Smooth muscle cell of the brain vasculature (primary cell): ENCODE measurements at regions not wholly inside any gene's neighbourhood (a gene's known extent, or its start where the extent isn't known, plus 50 kb on each side); places are given as distances from the start of the nearest gene placed in this dataset.
"Not testable (repeated sequence)": the region's sequence is repeated elsewhere in the genome, so short reads cannot be mapped to it uniquely, and the experiment has no call there.

ENCODE experiments used
- DNase-seq: peaks from one replicate; pipeline ENCODE4 v3.0.0-alpha.2; 2012; ENCODE audit warnings: low read depth, low spot score

DNA sequence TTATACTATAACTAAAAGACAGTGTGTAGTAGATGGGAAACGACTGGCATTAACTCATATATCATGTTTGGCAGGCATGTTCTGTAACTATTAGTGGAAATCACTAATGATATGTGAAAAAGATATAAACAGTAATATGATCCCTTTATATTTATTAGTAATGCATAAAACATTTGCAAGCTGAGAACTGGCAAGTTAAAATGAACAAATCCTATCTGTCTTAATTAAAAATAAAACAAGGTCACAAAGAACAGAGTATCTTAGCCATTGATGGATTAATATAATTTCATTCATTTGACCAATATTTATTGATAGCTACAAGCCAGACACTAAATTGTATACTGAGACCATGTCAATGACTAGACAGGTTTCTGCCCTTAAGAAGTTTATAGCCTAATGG lies 154.5 kb downstream of the CRPPA start:
- DNase-seq = no peak

DNA sequence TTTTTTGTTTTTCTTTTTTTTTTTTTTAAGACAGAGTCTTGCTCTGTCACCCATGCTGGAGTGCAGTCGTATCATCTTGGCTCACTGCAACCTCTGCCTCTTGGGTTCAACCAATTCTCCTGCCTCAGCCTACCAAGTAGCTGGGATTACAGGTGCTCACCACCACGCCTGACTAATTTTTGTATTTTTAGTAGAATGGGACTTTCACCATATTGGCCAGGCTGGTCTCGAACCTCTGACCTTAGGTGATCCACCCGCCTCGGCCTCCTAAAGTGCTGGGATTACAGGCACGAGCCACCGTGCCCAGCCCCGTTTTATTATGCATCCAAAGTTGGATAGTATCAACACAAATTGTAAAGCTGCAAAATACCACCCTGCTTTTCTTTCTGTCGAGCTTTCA lies 154.9 kb downstream of the CRPPA start:
- not testable (repeated sequence) for DNase-seq

DNA sequence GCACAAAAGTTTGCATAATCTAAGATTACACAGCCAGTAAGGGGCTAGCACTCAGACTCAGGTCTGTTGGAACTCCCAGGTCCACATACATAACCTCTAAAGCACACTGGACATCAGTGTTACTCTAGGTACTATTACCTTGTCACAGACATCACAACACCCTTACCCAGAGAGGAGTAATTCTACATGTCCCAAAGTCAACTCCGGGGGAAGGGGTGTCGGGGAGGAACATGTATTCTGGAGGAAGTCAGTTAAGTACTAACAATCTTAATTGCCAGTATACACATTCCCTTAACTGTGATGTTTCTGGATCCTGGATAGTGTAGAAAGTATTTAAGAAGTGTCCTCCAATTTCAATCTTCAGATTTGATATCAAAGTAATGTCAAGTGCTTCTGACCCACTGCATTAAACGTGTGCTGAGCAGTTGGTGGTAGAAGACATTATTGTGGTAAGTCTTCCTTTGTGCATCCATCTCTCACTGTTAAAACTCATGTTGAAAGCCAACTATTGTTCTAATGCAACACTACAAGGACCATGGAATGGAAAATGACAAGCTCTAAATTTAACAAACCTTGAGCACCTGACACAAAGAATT lies 155.4 kb downstream of the CRPPA start:
- DNase-seq = no peak

DNA sequence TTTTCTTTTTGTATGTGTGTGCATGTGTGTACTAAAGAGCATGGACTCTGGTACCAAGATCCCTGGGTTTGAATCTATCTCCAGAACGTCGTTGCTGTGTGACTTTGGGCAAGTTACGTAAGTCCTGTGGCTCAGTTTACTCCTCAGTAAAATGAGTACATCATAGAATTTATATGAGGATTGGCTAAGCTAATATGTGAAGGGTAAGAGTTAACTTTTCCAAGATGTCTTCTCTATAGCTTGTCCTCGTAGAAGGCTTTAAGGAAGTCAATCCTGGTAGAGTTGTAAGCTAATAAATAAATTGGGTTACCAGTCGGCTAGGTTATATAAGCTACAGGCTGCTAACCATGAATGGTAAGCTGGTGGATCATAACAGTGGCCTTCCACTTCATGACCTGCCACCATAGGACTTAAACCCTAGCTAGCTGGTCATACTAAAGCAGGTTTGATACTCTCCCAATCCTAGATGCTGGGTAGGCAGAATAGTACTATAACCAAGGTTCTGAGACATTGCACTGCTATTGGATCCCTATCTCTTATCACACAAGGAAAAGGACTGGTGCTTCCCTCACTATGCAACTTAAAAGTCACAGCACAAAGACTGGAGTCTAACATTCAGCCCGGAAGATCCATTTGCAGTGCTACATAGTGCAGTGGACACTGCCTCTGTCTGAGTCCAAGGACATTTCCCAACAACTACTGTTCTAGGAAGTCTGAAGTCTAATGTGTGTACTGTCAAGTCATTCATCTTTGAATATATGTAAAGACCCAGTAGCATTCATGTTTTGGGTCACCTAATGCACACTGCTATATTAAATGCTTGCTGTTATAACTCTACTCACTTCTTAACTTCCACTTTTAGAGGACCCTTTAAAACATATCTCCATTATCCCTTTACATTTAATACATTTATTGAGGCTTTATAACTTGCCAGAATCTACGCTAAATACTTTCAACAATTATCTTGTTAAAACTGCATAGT lies 156.2 kb downstream of the CRPPA start:
- DNase-seq = no peak

DNA sequence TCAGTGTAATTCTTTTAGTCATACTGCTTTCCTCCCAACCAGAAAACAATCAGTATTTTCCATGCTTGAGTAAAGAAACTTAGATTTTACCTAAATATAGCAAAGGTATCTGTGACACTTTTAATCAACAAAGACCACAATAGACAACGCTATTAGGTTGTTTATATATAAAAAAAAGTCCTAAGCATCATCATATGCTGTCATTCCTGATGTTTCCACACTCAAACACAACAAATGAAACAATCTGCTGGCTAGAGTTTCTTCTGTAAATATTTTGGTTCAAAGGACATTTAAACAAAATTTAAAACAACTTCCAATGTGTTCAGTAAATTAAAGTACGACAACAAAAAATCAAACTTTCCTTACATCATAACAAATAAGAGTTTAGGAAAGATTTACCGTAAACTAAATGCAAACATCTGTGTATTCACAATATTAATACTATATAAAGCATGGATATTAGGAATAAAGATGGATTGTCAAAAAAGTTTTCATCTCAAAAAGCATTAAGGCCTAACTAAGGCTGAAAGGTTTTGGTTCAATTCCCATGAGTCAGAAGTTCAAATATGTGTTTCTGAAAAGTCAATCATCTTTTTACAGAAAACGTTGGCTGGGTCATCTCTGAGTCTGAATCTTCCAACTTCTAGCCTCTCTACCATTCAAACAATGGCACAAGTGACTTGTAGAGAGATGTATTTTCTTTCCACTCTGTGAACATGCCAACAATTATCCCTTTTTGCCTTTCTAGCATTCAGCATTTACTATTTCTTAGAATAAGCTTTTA lies 157.1 kb downstream of the CRPPA start:
- DNase-seq = no peak

DNA sequence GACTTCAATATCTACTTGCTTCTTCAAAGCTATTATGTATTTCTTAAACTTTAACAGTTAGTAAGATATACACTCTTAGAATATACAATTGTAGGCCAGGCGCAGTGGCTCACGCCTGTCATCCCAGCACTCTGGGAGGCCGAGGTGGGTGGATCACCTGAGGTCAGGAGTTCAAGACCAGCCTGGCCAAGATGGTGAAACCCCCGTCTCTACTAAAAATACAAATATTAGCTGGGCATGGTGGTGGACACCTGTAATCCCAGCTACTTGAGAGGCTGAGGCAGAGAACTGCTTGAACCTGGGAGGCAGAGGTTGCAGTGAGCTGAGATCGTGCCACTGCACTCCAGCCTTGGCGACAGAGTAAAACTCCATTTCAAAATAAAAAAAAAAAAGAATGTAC lies 158.0 kb downstream of the CRPPA start:
- DNase-seq = not testable (repeated sequence)

DNA sequence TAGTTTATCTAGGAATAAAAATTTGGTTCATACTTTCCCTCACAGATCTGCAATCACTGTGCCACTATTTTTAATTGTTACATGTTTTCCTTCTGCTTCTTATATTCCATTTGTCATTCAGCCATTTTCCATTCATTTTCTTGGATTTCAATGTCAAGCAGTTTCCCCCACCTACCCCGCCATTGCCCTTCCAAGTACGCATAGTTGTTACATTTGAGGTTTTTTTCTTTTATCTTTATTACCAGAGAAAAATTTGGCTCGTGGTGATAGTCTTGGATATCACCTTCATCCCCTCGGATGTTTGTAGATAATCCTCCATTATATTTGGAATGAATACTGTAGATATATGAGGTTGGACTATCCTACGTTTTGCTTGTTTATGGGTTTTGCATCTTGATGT lies 159.7 kb downstream of the CRPPA start:
- DNase-seq = no peak

DNA sequence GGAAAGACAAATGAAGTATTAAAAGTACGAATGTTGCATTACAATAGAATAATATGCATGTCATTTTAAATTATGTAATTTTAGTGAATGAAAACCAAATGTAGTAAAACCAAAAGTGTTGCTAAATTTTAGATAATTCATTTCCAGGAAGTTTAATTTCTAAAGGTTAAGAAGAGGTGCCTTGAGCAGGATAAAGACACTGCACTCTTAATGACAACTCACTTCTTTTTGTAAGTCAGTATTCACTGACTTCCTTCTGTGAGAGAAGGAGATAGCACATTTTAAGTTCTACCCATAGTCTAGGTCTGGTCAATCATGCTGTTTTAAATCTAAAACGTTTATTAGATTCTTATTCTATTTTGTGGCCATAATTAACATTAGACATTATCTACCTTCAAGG lies 160.2 kb downstream of the CRPPA start:
- DNase-seq = no peak

DNA sequence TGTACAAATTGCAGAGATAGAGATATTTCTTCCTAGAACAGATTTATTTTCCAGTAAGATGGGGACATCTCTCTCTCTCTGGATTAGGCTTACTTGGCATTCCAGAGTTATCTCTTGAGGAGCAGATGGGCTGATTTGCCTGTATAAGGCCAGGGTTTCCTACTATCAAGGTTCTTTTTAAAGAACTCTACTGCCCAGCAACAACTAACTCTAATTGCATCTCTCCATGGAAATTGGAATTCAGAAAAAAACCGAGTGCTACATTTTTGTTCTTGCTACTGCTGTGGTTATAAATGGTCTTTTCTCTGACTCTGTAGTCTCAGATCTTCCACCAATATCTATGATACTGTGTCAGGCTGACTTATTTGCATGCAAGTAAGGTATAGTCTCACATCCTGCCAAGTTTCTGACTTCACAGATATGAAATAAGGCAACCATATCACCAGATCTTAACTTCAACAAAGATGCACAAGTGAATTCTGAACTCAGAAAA lies 161.1 kb downstream of the CRPPA start:
- no peak for DNase-seq

DNA sequence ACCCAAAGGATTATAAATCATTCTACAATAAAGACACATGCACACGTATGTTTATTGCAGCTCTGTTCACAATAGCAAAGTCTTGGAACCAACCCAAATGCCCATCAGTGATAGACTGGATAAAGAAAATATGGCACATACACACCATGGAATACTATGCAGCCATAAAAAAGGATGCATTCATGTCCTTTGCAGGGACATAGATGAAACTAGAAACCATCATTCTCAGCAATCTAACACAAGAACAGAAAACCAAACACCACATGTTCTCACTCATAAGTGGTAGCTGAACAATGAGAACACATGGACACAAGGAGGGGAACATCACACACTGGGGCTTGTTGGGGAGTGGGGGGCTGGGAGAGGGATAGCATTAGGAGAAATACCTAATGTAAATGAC lies 164.9 kb downstream of the CRPPA start:
- DNase-seq = not testable (repeated sequence)

DNA sequence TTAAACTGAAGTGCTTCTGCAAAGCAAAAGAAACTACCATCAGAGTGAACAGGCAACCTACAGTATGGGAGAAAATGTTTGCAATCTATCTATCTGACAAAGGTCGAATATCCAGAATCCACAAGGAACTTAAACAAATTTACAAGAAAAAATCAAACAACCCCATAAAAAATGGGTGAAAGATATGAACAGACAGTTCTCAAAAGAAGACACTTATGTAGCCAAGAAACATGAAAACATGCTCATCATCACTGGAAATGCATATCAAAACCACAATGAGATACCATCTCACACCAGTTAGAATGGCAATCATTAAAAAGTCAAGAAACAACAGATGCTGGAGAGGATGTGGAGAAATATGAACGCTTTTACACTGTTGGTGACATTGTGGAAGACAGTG lies 165.4 kb downstream of the CRPPA start:
- DNase-seq = not testable (repeated sequence)

DNA sequence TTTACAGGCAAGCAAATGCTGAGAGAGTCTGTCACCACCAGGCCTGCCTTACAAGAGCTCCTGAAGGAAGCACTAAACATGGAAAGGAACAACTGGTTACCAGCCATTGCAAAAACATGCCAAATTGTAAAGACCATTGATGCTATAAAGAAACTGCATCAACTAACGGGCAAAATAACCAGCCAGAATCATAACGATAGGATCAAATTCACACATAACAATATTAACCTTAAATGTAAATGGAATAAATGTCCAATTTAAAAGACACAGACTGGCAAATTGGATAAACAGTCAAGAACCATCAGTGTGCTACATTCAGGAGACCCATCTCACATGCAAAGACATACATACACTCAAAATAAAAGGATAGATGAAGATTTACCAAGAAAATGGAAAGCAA lies 170.7 kb downstream of the CRPPA start:
- DNase-seq = not testable (repeated sequence)

DNA sequence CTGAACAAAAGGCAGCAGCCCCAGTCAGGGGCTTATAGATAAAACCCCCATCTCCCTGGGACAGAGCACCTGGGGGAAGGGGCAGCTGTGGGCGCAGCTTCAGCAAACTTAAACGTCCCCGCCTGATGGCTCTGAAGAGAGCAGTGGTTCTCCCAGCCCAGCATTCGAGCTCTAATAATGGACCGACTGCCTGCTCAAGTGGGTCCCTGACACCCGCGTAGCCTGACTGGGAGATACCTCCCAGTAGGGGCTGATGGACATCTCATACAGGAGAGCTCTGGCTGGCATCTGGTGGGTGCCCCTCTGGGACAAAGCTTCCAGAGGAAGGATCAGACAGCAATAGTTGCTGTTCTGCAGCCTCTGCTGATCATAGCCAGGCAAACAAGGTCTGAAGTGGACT lies 172.1 kb downstream of the CRPPA start:
- DNase-seq = not testable (repeated sequence)

DNA sequence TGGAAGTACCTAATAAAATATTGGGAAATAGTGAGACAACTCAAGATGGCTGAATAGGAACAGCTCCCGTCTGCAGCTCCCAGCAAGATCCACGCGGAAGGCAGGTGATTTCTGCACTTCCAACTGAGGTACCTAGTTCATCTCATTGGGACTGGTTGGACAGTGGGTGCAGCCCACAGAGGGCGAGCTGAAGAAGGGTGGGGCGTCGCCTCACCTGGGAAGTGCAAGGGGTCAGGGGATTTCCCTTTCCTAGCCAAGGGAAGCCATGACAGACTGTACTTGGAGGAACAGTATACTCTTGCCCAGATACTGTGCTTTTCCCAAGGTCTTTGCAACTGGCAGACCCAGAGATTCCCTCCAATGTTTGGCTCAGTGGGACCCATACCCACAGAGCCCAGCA lies 172.8 kb downstream of the CRPPA start:
- not testable (repeated sequence) for DNase-seq

DNA sequence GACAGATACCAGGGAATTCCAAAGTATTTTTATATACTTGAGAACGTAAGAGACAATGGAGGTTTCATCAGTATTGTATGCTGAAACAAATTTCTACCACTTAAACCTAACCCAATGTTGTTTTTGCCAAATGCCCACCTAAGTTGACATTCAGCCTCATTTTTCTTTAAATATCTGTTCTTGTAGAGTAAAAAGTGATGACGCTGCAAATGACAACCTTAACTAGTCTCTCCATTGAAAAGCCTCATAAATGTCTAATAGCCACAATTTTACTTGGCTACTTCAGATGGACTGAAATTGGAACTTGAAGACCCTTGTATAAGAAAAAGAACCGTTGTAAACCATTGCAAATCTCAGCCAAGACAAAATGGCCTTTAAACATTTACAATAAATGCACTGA lies 176.9 kb downstream of the CRPPA start:
- DNase-seq = no peak

DNA sequence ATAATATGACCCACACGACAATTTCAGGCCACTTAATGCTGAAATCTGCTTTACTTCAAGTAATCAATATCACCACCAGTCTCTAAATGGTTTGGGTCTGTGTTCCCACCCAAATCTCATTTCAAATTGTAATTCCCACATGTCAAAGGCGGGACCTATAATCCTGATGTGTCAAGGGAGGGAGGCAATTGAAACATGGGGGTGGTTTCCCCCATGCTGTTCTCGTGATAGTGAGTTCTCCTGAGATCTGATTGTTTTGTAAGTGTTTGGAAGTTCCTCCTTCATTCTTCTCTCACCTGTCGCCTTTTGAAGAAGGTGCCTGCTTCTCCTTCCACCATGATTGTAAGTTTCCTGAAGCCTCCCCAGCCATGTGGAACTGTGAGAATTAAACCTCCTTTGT lies 178.4 kb downstream of the CRPPA start:
- no peak for DNase-seq

DNA sequence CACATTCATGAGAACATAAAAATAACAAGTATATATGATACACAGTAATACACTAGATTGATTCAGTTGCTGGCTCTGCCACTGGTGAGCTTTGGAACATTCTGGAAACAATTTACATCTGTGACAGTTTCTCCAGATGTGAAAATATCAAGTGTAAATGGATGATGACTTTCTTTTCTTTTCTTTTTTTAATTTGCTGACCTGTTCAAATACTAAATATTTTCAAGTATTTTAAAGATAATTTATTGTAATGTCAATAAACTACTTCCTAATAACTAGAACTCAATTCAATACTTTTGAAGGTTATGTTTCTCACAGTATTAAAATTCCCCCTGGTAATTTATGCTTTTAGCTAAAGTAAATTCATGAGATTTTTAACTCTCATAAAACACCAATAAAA lies 180.3 kb downstream of the CRPPA start:
- DNase-seq = no peak

DNA sequence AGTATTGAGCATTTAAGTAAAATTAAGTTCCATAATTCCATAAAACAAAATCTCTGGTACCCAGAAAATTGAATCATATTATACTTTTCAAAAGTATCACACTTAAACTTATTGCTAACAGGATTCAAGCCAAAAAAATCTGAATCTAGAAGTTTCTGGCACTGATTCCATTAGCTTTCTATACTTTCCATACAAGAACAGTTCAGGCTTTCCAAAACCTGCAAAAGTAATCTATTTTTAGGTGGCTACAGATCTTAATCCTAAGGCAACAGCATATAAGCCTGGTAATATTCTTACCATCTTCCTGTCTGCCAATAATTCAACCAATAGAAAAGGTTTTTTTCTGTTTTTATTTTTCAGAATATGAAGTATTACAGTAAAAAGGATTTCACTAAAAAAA lies 185.0 kb downstream of the CRPPA start:
- no peak for DNase-seq

DNA sequence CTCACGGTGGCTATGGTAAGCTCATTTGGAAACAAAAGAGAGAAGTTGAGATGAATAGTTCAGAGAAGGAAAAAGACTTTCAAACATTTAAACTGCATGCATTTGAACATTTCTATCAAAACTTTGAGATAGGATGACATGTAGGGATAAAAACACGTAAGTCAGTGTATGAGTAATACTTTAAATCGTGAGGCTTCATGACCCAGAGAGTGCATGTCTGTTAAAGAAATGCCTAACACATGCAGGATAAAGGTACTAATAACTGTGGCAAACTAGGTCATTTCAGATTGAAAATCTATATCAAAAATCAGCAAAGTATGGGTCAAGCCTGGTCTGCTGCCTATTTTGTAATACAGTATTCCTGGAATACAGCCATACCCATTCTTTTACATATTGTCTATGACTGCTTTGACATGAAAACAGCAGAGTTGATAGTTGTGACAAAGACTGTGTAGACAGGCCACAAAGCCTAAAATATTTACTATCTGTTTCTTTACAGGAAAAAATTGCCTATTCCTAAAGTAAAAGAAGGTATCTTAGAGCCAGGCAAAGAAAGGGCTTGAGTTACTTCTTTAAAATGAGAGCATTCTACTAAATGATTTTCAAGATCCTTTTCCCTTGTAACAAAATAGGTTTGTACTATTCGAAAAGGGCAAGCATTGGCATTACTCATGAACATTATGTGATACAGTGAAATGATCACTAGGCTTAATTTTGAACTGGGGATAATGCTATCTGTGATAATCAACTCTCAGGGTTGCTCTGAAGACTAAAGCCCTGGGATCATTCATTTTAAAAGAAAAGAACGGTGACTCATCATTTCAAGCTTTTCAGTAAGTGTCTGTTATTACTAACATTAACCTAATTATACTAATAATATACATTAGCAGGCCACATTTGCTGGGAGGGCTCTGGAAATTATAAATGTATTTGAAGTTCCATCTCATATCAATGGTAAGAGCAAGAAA lies 185.9 kb downstream of the CRPPA start:
- no peak for DNase-seq

DNA sequence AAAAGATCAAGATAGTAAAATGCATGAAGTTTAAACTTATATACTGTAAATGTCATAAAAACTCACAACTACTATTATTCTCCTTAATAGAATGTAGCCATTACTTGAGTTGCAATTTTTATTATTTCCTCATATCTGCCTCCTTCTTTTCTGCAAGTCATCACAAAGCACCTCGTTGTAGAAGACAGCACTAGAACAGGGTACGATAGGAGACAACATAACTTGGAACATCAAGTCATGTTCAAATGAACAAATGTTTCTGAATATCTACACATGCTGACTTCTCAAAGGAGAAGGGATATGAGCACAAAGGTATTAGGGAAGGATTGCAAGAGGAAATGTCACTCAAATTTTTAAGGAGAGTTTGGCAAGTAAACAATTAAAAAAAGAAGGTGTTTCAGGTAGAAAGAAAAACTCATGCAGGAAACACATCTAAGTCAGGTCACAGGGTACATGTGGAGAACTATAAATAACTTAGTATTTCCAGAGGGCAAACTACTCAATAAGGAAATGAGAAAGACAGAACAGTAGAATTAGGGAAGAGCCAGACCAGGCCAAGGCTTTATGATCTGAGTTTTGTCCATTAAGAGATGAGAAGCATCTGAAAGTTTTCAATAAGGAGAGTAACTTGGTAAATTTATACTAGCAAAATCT lies 186.7 kb downstream of the CRPPA start:
- DNase-seq = no peak
